Thyroid gland (tissue), 4 donors: ENCODE measurements at regions not wholly inside any gene's neighbourhood (a gene's known extent, or its start where the extent isn't known, plus 50 kb on each side); places are given as distances from the start of the nearest gene placed in this dataset.

Experiments used
- POLR2A ChIP-seq, 2 donors: fragments of 450-650 bp; IDR thresholded peaks; one replicate each; pipeline ENCODE4 v1.6.1; 2017; ENCODE audit warnings: antibody characterized with exemption in 2 of 2, mild to moderate bottlenecking in 2 of 2, moderate library complexity in 1 of 2
- TF ChIP-seq, protein P1 (sequence below), 6 experiments: fragments of 200-600 bp in 3 of 6; fragments of 450-650 bp in 3 of 6; sonication (generic) in 3 of 6; IDR thresholded peaks; one replicate each; pipeline ENCODE4 v1.5.1; 2016 to 2019; ENCODE audit warnings: antibody characterized with exemption in 6 of 6, mild to moderate bottlenecking in 2 of 6, inconsistent platforms in 1 of 6, moderate library complexity in 1 of 6

DNA sequence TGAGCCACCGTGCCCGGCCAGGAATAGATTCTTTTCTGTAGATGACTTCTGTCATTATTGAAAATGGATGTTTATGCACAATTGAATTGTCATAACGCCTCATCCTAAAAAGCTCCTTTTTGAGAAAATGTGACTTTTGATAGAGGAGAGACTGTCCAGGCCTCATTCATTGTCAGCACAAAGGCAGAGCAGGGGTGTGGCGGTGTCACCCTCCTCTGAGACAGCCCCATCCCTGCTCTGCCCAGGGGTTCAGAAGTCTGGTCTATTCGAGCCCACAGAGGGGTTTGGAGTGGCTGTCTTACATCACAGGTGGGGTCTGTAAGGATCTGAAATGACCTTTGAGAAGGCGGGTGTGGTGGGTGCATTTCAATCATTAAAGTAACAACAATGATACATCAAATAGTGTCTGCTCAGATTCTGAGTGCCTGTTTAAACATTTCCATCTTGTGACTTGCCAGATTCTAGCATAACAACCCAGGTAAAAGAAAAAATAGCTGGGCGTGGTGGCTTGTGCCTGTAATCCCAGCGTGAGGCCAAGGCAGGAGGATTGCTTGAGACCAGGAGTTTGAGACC lies 161.0 kb downstream of the SEC14L1 start:
- TF ChIP-seq, protein P1, sequence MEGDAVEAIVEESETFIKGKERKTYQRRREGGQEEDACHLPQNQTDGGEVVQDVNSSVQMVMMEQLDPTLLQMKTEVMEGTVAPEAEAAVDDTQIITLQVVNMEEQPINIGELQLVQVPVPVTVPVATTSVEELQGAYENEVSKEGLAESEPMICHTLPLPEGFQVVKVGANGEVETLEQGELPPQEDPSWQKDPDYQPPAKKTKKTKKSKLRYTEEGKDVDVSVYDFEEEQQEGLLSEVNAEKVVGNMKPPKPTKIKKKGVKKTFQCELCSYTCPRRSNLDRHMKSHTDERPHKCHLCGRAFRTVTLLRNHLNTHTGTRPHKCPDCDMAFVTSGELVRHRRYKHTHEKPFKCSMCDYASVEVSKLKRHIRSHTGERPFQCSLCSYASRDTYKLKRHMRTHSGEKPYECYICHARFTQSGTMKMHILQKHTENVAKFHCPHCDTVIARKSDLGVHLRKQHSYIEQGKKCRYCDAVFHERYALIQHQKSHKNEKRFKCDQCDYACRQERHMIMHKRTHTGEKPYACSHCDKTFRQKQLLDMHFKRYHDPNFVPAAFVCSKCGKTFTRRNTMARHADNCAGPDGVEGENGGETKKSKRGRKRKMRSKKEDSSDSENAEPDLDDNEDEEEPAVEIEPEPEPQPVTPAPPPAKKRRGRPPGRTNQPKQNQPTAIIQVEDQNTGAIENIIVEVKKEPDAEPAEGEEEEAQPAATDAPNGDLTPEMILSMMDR (IDR thresholded peaks at IDR 0.05): no peak
- TF ChIP-seq POLR2A (IDR thresholded peaks at IDR 0.05): no peak
